ENCODE measurements at regions not wholly inside any gene's neighbourhood (a gene's known extent, or its start where the extent isn't known, plus 50 kb on each side); places are given as distances from the start of the nearest gene placed in this dataset.

DNA sequence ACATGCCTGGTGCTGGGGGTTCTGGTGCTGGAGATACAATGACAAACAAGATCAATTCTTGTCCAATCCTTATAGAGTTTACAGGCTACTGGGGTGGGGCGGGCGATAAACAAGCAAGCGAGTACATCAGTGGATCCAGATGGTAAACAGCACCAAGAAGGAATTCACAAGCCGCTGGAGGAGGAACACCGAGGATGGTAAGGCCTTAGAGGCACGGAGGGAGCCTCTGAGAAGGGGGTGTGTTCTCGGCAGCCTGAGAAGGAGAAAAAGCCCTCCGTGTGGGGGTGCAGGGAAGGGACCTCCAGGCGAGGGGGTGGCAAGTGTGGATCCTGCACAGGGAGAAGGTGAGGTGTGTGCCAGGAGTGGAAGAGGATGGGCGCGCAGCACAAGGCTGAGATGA is 276.5 kb upstream of the FOXQ1 start:
- no peak for DNase-seq (ENCODE audit: low read depth in 2 of 2)

DNA sequence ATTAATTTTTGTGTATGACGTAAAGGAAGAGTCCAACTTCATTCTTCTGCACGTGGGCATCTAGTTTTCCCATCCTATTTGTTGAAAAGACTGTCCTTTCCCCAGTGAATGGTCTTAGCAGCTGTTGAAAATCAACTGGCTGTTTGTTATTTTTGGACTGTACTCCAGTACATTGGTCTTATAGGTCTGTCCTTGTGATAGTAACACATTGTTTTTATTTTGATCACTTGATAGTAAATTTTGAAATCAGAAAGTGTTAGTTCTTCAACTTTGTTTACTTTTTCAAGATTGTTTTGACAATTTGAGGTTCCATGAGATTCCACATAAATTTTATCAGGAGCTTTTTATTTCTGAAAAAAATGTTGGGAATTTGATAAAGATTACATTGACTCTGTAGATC is 280.2 kb upstream of the FOXQ1 start:
- DNase-seq (ENCODE audit: low read depth in 2 of 2) = no peak

DNA sequence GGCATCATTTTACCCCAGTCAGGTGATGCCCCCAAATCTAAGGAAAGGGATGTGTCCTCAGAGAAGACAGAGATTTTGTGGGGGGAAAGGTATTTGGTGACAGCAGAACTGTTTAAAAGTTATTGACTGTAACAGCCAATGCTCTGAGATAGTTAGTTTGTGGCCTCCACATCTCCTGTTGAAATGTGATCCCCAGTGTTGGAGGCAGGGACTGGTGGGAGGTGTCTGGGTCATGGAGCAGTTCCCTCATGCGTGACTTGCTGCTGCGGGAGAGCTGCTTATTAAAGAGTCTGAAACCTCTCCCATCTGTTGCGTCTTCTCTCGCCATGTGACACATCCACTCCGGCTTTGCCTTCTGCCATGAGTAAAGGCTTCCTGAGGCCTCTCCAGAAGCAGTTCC is 282.8 kb upstream of the FOXQ1 start:
- no peak for DNase-seq (ENCODE audit: low read depth in 2 of 2)

DNA sequence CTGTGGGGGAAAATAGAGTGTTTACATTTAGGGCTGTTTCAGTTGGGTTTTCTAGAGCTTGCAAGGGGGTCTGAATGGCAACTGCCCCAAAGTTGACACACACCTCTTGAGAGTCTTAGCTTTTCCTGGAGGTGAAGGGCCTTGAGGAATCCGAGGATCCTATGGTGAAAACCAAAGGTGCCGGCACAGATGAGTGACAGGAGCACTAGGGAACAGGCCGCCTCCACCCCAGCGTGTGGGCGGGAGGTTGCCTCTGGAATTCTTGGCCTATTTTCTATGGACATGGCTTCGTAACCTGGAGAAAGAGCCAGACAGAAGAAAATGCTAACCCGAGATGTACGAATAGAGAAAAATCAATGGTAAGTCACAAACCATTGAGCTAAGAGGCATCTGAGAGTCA is 283.2 kb upstream of the FOXQ1 start:
- no peak for DNase-seq (ENCODE audit: low read depth in 2 of 2)

DNA sequence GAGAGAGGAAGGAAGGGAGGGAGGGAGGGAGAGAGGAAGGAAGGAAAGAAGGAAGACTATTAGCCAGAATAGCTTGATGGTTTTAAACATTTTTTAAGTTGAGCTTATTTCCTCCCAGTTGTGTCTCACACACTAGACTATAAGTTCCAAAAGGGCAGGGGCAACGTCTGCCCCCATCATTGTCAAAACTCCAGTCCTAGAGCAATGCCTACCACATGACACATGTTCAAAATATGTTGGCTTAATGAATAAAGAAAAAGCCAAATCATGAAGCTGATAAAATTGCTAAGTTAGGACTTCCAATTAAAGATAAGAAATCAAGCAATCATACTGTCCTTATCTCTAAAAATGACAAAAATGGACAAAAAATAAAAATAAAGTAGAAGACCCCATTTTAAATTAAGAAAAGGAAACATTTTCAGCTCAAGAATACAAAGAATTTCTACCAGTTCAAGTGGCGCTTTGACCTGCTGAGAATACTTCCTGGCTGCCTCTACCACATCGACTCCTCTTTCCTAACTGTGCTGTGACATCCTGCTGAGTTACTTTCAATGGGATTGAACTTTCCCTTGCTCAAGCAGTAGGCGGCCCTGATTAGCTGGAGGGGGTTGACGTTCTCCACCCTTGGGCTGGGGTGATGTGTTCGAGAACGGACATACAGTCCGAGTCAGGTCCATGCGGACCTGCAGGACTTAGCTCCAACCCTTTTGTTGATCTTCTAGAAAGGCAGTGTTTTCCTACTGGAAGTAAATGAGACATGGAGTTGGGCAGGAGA is 283.9 kb upstream of the FOXQ1 start:
- DNase-seq (ENCODE audit: low read depth in 2 of 2) = no peak

DNA sequence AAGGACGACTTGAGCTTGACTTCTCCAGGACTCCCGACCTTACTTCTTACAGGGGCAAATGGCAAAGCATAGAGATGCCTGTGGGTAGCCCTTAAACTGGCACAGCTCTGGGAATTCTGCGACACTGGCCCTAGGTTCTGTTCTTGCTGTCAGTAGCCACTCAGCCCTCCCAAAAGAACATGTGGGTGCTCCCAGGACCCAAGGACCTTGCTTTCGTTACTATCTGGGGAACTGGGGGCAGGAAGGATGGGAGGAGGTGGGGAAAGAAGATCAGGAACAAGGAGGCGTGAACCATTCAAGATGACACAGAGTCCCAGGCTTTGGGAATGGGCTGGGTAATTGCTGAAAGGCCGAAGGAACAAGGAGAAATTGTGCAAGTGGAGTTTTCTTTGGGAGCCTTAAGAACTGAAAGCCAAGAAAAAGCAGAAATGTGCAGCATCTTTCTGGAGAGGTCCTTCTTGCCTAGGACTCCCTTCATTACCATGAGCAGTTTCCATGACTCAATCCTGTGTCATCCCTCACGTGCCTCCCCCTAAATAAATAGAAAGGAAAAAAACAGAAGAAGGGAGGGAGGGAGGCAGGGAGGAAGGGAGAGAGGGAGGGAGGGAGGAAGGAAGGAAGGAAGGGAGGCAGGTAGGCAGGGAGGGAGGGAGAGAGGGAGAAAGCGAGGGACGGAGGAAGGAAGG is 284.6 kb upstream of the FOXQ1 start:
- no peak for DNase-seq (ENCODE audit: low read depth in 2 of 2)

DNA sequence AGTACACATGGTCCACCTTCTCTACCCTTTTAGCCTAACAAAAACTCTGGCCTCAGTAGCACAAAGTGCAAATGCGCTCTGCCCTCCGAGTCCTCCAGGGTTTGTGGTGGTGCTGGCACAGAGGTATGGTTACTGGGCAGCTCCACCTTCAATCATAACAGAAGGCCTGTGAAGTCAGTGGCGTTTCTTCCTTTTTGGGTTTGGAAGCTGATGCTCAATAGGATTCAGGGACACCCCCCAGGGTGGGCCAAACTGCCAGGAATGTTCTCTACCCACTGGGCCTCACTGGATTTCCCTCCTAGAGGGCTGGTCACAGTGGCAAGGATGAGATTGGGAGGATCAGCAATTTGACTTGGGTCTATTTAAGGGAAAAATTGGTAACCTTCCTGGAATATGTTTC is 286.1 kb upstream of the FOXQ1 start:
- DNase-seq (ENCODE audit: low read depth in 2 of 2) = no peak

DNA sequence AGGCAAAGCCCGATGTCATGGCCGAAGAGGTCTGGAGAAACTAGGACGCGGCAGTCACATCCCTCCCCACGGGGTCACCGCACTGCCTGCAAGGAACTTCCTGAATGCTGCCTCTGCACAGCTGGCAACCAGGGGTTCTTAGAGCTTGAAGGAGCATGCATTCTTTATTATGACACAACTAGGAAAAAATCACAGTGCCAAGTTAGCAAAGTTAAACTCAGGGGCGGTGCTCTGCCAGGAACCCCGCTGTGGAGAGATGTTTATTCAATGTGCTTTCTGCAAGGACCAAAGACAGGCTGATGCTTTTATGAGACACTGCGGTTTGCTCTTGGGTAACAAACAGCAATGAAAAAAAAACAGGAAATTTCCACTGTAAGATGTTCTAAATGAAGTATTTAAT is 287.3 kb upstream of the FOXQ1 start:
- DNase-seq (ENCODE audit: low read depth in 2 of 2) = no peak

DNA sequence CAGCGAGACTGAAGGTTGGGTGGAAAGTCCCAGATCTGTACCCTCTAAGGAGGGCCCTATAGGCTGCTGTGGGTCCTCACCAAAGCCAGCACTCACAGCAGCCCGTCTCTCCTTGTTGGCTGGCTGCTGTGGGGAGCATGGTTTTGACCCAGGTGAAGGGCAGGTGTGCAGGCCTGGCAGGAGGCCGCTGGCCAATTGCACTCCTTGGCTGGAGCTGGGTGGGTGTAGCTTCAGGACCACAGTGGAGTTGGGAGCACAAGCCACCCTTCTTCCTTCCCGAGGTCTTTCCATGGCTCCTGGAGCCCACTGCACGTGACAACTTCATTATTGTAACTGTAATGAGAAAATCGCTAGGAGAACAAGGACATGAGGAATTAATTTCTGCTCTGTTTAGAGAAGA is 287.7 kb upstream of the FOXQ1 start:
- no peak for DNase-seq (ENCODE audit: low read depth in 2 of 2)

DNA sequence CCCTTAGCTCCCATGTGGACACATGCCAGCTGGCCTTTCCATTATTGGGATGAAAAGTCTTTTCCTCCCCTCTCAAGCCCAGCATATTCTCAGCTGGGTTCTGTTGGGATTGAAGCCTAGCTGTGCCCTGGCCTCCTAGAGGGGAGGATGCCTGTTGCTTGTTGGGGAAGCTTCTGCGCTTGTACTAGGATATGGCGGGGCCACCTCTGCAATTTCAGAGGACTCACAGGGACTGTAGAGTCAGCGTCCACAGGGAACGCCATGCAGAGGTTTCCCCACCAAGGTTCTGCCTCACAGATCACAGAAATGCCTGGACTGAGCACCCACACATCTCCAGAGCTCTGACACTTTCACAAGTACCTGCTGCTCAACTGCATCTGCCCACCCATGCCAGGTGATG is 288.7 kb upstream of the FOXQ1 start:
- no peak for DNase-seq (ENCODE audit: low read depth in 2 of 2)

DNA sequence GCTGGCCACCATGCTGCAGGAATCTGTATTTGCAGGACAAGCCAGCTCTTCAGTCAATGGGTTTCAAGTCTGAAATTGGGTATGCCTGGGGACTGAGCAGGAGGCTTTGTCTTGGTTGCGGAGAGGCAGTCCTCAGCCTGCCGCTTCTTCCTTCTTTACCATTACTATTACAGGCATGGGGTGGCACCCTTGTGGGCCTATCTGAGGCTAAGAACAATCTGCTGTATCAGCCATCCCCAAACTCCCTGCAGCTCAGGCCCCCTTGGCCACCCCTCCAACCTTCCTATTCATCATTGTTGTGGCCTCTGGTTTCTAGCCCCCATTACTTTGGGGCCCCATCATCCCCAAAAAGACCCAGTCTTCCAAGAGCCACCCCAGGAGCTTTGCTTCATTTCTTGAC is 289.2 kb upstream of the FOXQ1 start:
- no peak for DNase-seq (ENCODE audit: low read depth in 2 of 2)

DNA sequence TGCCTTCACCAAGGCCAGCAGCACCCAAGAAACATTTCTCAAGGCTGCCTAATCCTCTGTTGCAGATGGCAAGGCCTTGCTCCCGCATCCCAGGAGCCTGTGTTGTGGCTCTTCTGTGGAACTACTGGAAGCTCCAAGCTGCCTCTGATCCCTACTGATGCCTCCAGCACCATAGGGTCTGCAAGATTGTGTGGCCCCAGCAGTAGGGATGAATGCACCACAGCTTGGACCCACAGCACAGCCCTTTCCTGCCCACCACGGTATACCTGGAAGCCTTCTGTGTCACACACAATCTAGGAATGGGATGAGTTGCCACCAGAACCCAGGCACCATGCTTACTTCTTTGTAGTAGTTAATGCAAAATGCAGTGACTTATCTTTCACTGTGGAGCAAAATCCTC is 291.1 kb upstream of the FOXQ1 start:
- DNase-seq (ENCODE audit: low read depth in 2 of 2) = no peak

DNA sequence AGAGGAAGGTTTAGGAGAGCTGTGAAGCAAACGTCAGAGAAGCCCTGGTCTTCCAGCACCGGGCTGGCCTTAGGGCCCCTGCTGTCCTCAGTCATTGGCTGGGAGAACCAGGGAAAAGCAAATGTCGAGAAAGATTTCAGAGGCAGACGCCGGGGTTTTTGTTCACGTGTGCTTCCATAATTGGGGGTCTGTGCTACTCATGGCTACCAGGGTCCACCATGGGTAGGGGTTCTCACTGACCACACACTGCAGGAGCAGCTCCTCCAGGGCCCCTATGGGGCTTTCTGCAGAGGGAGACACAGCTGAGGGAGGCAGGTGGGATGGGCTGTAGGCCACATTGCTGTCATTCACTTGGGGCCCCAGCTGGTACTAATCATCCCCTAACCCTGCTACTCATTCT is 291.8 kb upstream of the FOXQ1 start:
- no peak for DNase-seq (ENCODE audit: low read depth in 2 of 2)

DNA sequence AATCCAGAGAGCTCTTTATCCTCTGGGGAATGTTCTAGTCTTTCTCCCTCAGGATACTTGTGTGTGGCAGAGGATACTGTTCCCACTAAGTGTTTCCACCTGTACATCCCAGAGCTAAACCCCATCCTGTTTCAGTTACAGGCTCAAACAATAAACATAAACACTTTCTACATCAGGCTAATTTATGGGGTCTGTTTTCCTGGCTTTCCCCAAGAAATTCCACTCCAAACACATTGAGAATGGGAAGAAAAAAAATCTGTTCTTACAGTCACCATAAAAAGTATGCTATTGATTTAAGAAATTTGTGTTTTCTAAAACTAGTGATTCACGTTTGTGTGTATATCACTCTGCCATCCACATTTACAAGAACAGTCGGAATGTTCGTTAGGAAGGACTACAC is 293.9 kb upstream of the FOXQ1 start:
- no peak for DNase-seq (ENCODE audit: low read depth in 2 of 2)

DNA sequence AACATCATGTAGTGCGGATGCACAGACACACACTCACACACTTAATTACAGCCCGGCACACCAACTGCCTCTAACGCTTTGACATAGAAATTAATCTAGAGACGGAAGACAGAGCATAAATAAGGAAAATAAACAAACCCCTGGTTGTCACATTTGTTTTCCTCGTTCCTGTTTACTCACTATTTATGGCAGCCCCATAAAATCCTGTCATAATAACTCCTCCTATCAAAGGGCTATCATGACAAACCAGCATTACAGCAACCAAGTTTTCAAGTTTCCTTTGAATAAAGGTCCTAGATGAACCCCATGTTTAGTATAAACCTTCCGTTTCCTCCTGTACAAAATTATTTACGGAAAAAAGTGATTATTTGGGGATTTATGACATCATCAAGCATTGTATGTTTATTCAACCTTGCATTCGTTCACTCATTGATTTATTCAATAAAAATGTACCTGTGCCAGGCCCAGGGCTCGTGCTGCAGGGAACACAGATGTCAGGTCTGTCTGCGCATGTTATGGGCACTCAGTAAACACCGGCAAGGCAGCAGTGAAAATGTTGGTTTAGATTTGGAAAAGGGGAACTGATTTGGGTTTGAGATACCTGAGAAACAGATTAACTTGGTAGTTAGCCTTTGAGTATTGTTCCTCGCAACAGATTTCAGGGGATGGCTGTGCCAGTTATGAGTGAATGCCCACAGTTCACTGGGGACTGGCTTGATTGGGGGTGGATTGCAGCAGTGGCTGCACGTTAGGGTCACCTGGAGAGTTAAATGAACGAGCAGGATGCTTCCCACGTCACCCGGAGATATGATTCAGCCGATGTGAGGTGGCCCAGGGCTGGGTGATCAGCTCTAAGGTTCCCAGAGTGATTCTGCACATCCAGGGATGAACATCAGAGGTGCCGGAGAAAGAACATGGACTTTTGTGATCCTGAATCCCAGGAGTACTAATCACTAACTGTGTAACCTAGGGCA is 295.3 kb upstream of the FOXQ1 start:
- DNase-seq (ENCODE audit: low read depth in 2 of 2) = no peak

DNA sequence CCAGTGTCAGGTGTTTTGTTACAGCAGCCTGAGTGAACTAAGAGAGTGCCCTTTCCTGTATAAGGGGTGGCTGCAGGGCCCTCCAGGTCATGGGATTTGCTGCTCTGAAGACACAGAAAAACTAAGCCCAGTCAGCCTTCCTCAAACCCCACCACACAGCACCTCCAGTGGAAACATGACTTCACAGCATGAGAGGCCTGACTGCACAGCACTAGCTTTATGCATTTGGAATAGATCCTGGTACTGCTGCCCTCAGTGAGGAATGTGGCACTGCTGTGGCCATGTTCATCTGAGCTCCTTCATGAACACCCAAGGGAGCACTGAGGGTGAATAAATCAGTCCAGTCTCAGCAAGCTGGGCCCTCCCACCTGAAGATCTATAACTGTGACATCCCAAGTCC is 296.1 kb upstream of the FOXQ1 start:
- DNase-seq (ENCODE audit: low read depth in 2 of 2) = no peak

DNA sequence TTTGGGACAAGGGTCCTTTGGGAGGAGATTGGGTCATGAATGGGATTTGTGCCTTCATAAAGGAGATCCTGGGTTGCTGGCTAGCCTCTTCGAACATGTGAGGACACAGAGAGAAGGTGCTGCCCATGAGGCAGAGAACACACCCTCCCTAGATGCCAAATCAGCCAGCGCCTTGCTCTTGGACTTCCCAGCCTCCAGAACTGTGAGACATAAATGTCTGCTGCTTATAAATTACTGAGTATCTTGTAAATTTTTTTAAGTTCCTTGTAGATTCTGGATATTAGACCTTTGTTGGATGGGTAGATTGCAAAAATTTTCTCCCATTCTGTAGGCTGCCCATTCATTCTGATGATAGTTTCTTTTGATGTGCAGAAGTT is 297.5 kb upstream of the FOXQ1 start:
- DNase-seq (ENCODE audit: low read depth in 2 of 2) = no peak

DNA sequence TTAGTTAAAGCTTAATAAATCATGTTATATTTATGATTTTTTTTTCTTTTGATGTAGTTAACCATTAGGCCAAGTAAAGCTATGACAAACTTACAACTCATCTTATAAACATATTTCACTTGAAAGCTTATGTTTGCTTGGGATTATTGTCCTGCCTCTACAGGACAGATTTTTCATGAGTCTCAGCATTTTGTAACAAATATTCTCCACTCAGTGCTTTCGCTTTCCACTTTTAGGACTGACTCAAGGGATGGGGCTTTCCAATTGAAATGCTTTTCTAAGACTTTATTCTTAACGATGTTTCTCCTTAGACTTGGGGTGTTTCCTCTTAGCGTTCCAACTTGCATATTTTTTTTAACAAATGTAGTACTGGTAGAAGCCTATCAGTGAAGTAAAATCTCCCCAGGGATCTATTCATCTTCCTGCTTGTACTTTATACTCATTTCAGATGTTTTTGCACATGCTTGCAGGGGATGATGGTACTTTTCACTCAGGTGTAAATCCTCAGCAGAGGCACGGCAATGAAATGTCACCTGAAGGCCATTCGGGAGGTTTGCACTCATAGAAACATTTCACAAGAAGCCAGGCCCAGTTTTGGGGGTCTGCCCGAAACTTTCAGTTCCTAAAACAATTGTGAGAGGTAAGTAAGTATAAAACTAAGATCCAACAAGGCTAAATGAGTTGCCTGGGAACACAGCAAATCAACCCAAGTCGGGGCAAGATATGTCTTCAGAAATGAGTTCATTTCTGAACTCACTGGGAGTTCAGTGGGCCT is 298.1 kb upstream of the FOXQ1 start:
- DNase-seq (ENCODE audit: low read depth in 2 of 2) = no peak

DNA sequence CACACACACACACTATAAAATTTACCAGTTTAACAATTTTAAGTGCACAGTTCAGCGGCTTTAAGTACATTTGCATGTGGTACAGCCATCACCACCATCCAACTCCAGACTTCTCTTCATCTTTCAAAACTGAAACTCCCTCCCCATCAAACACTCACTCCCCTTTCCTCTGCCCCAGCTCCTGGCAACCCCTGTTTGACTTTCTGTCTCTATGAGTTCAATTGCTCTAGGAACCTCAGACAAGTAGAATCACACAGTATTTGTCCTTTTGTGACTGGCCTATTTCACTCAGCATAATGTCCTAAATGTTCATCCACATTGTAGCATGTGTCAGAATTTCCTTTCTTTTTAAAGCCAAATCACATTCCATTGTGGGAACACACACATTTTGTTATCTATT is 302.8 kb upstream of the FOXQ1 start:
- no peak for DNase-seq (ENCODE audit: low read depth in 2 of 2)

DNA sequence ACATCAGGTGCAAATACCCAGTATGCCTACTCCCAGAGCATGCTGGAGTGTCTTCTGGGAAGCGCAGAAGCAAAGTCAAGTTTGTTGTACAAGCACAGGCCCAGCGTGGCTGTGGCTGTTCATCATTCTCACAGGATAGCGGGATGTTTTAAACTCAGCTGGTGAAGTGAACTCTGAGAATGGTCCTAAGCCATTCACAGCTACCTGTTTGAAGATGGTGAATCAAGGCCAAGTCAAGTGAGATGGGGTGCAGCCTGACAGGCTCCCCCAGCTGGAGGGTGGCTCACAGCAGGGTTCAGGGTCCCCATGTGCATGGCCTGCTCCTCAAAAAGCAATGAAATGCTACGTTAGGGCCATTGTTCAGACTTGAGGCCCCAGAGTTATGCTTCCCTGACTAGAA is 304.7 kb upstream of the FOXQ1 start:
- DNase-seq (ENCODE audit: low read depth in 2 of 2) = no peak

DNA sequence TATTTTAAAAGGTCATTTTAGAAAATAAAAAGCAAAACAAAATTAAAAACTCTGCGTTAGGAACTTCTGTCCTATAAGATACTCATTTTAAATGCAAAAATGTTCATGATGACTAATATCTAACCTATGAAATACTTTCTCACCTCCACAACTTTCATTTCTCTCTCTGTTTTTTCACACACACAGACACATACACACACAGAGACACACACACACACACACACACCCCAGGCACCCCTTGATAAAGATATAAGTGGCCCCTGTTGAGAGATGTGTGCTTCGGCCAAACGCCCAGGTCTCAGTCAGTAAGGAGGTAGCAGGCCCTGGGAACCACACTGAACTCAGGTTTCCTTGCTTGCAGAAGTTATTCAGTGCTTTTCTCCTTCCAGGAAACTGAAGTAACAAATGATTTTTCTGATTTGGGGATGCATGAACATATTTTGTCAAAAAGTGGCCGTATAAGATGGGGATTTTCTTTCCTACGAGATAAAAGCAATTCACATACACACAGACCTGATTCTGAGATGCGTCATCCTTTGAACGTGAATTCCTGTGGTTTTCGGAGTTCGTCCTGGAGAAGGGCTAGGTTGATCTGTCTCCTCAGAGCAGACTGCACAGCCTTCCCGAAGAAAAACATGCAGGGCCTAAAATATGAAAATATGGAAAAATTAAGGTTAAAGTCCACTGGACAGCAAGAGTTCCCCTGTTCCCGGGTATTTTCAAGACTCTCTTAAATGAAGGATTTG is 306.8 kb upstream of the FOXQ1 start:
- no peak for DNase-seq (ENCODE audit: low read depth in 2 of 2)
